CD4-positive, alpha-beta T cell treated with Interleukin-6 at 100 ng/mL for 8 hours (primary cell): ENCODE measurements at regions not wholly inside any gene's neighbourhood (a gene's known extent, or its start where the extent isn't known, plus 50 kb on each side); places are given as distances from the start of the nearest gene placed in this dataset.
"Not testable (repeated sequence)": the region's sequence is repeated elsewhere in the genome, so short reads cannot be mapped to it uniquely, and the experiment has no call there.

Experiments used
- DNase-seq: peaks from one replicate; pipeline ENCODE4 v3.0.0-alpha.2; 2020; ENCODE audit warnings: mixed read lengths, low spot score

DNA sequence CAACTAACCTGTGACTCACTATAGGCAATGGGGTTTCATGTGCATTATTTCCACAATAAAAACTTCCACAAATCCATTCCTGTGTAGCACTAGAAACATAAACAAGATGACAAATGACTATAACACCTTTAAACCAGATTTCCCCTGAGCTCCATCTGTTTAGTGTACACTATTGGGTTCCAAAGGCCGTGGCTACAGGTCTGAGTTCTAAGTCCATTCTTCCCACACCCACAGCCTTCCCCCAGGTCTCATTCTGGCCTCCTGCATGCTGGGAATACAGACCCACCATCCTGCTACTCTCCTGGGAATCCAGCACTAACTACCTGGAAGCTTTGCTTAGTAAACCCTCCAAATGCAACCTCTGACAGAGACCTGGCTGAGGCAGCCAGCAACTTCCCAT is 460.2 kb downstream of the RPIA start:
- DNase-seq, result not testable (repeated sequence)

DNA sequence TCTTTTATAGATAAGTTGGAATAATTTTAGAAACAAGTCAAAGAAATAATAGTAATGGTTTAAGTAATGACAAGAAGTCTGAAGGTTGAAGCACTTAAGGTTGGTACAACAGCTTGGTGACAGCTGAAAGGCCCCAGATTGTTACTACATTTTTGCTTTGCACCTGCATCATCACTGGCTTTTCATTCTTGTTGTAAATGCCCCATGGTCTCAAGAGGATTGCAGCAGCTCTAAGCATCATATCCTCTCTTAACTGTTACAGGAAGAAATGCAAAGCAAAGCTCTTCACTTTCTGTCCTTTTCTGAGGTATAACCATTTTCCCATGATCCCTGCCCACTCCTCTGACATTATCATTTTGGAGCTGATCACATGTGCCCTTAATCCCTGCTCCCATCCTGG is 461.0 kb downstream of the RPIA start:
- not testable (repeated sequence) for DNase-seq

DNA sequence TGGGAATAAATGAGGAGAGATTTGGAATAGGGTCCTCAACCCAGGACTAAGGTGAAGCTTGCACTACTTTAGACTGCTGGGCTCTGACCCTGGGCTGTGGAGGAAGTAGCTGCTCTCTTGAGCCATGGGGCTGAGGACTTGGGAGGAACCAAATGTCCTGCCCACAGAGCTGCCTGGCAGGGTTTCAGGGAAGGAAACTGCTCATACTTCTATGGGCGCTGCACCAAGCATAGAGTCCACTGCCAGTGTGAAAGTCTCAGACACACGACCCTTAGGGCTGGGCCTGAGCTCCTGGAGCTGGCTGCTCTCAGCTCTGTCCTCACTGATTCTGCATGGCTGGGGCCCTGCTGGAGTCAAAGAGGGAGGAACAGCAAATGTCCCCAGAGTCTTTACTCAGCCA is 461.7 kb downstream of the RPIA start:
- DNase-seq, result not testable (repeated sequence)

DNA sequence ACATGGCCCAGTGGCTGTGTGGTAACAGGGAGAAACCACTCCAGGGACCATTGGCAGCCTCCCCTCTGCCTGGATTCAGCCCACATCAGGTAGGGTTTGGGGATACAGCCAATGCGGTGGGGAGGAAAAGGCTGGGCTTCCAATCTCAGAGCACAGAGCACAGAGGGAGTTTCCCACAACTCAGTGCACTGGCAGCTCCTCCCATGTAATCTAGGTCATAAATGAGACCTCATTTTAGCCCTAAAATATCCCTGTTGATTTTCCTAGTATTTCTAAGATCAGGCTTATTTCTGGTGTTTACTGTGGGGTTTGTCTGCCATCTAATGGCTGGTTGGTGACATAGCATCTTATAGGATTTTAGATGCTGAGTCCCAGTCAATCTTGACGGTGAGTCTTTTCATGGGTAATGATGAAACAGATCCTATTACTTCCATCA is 462.8 kb downstream of the RPIA start:
- DNase-seq, result not testable (repeated sequence)

DNA sequence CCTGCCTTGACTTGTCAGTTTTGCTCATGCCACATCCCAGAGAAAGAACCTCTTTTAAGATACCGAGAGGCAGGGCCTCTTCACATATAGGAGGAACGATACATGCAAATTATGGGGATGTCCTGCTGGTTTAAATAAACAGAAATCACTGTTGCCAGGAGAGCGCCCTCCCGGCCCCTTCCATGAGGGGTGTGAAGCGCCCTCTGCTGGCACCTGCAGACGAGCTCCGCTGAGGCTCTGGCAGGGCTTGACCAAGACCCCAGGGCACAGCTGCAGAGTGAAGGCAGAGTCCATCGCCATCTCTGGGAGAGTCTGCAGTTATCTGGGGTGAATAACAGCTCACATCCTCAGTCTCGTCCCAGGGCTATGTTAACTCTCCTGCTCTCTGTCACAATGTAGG is 468.8 kb downstream of the RPIA start:
- DNase-seq, result not testable (repeated sequence)

DNA sequence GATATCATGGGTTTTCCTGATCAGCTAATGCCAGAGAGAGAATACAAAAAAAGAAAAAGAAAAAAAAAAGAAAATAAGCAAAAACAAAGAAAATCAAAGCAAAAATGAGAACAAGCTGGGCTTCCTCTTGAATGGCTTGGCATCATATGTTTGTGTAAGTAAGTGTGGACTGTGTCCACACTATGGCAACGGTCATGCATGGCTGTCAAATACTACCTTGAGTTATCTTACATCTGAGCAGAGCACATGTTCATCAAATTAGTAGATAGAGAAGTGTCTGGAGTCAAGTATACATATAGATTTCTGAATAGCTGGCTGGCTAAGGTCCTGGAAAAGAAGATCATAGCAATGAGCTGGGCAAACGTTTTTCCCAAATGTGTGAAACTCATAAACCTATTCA is 470.2 kb downstream of the RPIA start:
- DNase-seq, result not testable (repeated sequence)

DNA sequence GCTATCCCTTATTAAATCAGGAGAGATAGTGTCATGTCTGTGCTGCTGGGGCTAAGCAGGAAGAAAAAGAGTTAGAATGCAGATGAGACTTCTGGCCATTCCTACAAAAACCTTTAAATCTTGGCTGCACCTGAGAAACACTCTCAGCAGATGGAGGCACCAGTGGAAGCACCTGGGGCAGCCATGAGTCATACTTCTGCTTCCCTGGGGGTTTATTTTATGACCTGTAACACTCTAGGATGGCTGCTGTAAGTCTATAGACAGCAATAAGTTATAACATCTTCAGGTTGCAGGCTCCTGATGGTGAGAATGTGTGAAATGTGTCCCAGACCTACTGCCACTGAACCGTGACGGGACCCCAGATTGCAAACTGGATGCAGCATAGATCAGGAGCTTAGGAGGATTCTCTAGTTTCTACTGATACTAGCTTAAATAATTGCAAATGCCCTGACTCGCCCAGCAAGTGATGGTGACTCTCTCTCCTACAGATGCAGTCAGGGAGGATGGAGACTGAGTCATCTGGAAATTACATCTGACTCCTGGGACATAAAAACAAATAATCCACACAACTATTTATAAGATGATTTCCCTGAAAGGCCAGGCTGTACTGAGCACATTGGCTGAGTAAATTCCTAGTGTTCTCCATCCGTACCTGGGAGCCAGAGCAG is 479.2 kb downstream of the RPIA start:
- not testable (repeated sequence) for DNase-seq

DNA sequence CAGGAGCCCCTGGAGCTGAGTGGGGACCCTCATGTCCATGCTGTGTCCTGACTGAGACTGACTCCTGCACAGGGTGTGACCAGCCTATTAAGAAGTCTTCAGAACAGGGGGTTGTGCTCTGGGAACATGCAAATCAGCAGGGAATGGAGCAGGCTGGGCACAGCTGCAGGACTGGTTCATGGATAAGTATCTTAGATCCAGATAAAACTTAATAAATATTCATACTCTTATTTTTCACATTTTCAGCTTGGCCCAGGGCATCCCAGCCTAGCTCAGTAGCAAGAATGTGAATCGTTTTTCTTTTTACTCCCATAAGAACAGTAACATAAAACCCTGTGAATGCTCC is 479.7 kb downstream of the RPIA start:
- DNase-seq, result not testable (repeated sequence)

DNA sequence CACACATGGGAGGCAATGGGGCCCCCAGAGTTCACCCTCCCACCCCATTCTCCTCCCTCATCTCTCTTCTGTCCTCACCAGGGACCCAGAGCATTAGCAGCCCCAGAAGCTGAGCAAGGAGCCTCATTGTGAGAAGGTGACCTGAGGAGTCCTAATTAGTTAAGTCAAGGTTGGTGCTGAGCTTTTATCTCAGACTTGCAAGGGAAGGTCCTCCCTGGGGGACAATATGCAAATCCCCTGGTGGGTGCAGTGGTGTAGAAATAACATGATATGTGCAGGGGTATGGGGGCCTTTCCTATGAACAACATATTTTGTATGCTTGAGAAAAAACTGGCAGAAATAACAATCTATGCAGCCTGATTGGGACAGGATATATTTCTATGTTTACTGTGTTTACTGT is 485.5 kb downstream of the RPIA start:
- DNase-seq, result not testable (repeated sequence)

DNA sequence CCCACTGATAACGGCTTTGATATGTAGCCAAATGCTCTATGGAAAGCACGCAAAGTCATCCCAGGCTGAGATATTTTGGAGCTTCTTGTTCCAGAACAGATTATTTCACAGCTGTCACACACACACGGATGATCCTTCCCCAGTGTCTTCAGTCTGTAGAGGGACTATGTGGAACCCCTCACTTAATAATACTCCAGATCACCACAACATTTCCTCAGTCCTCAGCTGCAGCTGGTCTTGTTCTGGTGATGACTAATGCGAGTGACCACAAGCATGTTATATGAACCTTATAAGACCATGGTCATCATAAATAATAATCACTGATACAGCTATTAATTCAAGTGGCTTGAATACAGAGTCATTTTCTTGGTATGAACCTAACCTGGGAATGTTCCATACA is 490.7 kb downstream of the RPIA start:
- DNase-seq, result not testable (repeated sequence)

DNA sequence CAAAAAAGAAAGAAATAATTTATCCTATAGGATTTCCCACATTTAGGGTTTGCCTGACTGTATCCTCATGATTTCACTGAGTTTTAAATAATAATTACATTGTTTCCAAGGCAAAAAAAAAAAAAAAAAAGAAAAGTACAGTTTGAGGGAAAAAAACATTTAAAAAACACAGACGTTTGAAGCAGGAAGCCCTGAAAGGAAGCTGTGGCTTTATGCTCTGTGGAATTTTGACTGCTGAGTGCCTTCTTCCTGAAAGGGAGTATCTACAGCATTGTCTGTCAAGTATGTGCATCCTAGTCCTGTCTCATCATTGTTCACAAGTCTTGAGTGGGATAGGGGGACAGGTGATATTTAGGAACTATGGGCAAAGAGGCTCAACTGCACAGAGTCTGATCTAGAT is 493.3 kb downstream of the RPIA start:
- not testable (repeated sequence) for DNase-seq

DNA sequence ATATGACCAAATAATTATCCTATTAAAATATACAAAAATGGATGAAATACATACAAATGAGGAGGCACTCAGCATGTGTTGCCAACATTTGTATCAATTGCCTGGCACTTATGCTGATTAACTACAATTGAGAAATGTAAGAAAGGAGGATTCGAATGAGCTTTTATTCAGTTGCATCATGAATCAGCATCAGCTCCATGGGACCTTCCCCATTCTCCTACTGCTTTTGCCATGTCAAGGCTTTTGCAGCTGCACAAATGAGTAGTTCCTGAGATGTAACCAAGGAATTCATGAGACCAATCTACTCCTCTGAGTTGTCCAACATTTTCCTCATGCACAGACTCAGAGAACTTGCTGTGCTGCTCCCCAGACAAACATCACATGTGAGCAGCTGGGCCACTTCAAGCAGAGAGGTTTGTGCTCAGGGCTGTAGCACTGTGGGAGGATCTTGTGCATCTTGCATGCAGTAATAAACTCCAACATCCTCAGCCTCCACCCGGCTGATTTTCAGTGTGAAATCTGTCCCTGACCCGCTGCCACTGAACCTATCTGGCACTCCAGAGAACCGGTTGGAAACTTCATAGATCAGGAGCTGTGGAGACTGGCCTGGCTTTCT is 504.3 kb downstream of the RPIA start:
- DNase-seq, result not testable (repeated sequence)

DNA sequence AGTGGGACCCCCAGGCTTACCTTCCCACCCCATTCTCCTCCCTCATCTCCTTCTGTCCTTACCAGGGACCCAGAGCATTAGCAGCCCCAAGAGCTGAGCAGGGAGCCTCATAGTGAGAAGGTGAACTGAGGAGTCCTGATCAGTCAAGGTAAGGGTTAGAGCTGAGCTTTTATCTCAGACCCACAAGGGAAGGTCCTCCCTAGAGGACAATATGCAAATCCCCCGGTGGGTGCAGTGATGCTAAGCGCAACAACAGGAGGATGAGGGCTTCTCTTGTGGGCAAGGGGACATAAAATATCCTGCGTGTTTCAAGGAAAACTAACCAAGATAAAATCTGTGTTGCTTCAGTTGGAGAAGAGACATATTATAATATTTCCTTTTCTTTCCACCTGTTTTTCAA is 505.2 kb downstream of the RPIA start:
- DNase-seq, result not testable (repeated sequence)

DNA sequence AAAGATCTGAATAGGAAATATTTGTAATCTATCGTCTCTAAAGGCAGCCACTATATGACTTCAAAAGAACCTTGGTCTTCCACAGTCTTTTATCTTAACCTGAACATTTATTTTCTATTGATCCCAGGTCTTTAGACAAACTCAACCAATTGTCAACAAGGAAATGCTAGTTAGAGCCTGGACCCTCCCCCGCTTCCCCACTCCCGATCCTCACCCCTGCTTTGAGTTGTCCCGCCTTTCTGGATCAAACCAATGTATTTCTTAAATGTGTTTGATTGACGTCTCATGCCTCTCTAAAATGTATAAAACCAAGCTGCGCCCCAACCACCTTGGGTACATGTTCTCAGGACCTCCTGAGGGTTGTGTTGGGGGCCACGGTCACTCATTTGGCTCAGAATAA is 506.6 kb downstream of the RPIA start:
- DNase-seq, result not testable (repeated sequence)

DNA sequence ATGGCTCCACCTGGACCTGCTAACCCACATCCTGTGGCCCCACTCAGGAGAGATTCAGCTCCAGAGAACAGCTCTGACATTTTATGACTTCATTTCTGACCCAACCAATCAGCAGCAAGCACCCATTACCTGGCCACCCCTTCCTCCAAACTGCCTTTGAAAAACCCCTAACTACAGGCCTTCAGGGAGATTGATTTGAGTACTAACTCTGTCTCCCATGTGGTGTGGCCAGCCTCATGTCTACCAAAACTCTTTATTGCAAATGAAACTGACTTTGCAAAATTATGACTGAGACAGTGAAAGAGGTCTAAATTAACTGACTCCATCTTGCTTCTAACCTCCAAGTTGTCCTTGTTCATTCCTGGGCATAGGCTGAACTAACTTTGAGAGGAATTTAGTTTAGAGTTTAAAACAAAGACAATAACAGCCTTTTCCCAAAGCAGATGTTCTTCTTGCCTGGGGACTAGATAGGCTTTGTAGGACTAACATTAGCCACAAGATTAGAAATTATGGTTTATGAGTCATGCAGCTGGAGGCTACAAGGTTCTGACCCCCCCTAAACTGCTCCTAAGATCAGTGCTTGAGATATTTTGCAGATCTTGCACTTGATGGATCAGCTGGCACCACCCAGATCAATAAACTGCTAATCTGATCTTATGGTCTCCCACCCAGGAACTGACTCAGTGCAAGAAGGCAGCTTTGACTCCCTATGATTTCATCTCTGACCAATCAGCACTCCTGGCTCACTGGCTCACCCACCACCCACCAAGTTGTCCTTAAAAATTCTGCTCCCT is 508.2 kb downstream of the RPIA start:
- DNase-seq, result not testable (repeated sequence)

DNA sequence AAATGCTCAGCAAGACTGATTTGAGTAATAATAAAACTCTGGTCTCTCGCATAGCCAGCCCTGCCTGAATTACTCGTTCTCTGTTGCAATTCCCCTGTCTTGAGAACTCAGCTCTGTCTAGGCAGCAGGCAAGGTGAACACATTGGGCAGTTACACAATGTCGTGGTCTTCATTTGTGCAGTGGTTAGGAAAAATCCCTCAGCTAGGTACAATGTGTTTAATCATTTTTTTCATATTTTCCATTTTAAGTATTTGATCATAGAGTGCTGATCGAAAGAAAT is 508.7 kb downstream of the RPIA start:
- DNase-seq, result not testable (repeated sequence)

DNA sequence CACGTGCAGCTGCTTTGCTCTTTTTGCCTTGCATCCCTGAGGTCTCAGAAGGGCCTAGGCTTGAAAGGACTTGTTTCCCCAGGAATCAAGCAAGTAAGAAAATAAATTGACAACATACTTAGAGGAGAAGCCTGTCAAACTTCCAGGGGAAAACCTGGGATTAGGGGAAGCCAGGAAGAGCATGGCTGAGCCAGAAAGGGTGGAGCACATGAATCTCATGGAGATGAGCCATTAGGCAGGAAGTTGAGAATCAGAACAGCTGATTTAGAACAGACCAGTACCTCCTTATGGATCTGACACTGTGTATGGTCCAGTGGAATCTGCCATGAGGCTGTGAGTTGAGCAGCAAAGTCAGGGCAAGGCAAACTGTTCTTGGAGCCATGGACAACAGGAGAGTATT is 511.0 kb downstream of the RPIA start:
- DNase-seq, result not testable (repeated sequence)

DNA sequence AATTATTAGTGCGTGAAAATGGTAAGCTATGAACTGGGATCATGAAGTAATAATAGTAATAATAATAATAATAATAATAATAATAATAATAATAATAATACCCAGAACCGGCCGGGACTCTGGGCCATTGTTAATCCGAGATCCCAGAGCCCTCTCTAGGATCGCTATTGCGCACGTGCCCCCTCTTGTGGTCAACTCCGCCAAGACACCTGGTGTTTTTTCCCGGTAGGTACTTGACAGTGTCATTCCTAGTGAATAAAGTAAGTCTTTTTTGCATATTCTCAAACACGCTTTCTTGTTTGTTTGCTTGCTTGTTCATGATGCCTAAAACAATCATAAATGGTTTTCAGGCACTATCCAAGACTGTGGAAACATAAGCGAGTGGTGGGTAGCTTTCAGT is 513.7 kb downstream of the RPIA start:
- not testable (repeated sequence) for DNase-seq

DNA sequence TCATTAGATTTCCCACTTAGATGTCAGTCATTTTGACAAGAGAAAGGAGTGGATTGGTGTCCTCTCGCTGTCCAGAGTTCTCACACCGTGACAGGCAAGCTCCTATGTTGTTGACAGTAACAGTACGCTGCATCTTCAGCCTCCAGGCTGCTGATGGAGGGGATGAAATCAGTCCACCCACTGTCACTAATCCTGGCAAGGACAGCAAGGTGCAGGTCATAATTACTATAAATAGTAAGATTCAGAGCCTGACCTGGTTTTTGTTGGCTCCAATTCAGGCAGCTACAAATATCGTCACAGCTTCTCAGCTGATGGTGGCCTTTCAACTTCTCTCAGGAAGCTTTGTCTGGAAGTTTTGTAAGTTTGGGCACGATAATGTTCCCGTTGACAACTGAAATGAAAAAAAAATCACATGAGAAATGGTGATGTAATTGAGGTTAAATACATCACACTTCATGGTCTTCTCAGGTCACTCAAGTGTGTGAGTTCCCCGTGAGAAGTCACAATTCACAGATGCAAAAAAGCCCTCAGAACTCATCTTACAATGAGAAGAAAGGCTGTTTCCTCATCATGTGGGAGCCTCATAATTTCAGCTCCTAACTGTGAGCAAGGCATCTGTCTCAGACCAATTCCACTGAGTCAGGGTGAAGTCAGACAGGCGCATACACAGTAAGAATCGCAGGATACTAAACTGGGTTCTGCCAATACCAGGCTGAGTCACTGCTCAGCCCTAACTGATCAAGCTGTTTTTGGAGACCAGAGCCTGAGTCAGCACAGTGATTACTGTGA is 516.9 kb downstream of the RPIA start:
- not testable (repeated sequence) for DNase-seq

DNA sequence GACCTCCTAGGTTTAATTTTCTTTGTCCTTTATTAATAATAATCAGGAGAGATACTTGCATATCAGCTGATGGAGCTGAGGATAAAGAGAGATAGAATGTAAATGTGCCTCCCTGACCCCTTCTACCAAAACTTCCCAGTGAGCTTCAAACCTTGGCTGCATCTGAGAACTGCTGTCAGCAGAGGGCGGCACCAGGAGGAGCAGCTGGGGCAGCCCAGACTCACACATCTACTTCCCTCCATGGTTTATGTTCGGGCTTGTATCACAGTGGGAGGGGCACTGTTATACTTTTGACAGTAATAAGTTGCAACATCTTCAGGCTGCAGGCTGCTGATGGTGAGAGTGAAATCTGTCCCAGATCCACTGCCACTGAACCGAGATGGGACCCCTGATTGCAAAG is 521.7 kb downstream of the RPIA start:
- DNase-seq, result not testable (repeated sequence)

DNA sequence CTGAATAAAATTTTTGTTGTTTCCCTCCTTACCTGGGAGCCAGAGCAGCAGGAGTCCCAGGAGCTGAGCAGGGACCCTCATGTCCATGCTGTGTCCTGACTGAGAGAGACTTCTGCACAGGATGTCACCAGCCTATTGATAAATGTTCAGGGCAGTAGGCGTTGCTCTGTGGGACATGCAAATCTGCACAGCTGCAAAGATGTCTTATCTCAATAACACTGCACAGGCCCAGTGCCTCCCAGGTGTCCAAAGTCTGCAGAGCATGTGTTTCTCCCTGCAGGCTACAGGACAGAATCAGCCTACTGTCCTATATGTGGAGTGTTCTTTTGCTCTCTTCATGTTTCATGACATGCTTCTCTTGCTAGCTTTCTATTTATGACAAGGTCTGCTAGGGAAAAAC is 522.3 kb downstream of the RPIA start:
- not testable (repeated sequence) for DNase-seq

DNA sequence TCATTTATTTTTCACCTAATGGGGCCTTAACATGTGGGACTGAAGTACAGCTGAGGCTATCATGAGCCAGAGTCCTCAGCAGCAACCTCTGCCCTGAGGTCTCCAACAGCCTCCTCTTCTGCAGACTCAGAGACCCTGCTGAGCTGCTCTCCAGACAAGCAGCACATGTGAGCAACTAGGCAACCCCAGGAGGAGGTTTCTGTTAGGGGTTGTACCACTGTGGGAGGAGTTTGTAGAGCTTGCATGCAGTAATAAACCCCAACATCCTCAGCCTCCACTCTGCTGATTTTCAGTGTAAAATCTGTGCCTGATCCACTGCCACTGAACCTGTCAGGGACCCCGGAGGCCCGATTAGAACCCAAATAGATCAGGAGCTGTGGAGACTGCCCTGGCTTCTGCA is 530.0 kb downstream of the RPIA start:
- DNase-seq, result not testable (repeated sequence)
